Spleen (tissue), 11 donors: ENCODE measurements at regions not wholly inside any gene's neighbourhood (a gene's known extent, or its start where the extent isn't known, plus 50 kb on each side); places are given as distances from the start of the nearest gene placed in this dataset.

Experiments
- DNase-seq: peaks from one replicate; pipeline ENCODE4 v3.0.0-alpha.2; 2020
- H3K27ac ChIP-seq, 8 donors: fragments of 200-600 bp; sonication (generic) in 7 of 8; 1 replicate in 4 of 8; 2 replicates in 4 of 8; pipeline versions ENCODE4 v1.5.0 to v1.8.0; 2016 to 2021; ENCODE audit warnings: inconsistent platforms in 4 of 8, mild to moderate bottlenecking in 4 of 8, moderate library complexity in 1 of 8
- H3K27me3 ChIP-seq, 7 donors: fragments of 200-600 bp; sonication (generic) in 6 of 7; replicated peaks in 1 of 7; 1 replicate in 4 of 7; 2 replicates in 3 of 7; pipeline versions ENCODE4 v1.5.0 to v1.8.0; 2016 to 2021; ENCODE audit warnings: inconsistent platforms in 3 of 7, mild to moderate bottlenecking in 1 of 7
- H3K36me3 ChIP-seq, 6 donors: fragments of 200-600 bp; sonication (generic) in 5 of 6; 1 replicate in 4 of 6; 2 replicates in 2 of 6; pipeline versions ENCODE4 v1.5.0 to v1.8.0; 2016 to 2021; ENCODE audit warnings: inconsistent platforms in 2 of 6
- H3K4me1 ChIP-seq, 6 donors: fragments of 200-600 bp; sonication (generic) in 5 of 6; 1 replicate in 3 of 6; 2 replicates in 3 of 6; pipeline versions ENCODE4 v1.5.0 to v1.8.0; 2016 to 2021; ENCODE audit warnings: inconsistent platforms in 3 of 6
- H3K4me3 ChIP-seq, 8 donors: fragments of 200-600 bp; sonication (generic) in 7 of 8; 1 replicate in 4 of 8; 2 replicates in 4 of 8; pipeline versions ENCODE4 v1.5.0 to v1.8.0; 2016 to 2021; ENCODE audit warnings: inconsistent platforms in 4 of 8, mild to moderate bottlenecking in 4 of 8, moderate library complexity in 2 of 8
- H3K9me3 ChIP-seq, 8 donors: fragments of 200-600 bp; sonication (generic) in 7 of 8; 1 replicate in 4 of 8; 2 replicates in 4 of 8; pipeline versions ENCODE4 v1.5.0 to v1.8.0; 2016 to 2021; ENCODE audit warnings: inconsistent platforms in 4 of 8
- CTCF ChIP-seq, 11 experiments: fragments of 200-600 bp in 7 of 11; fragments of 450-650 bp in 4 of 11; sonication (generic) in 4 of 11; IDR thresholded peaks in 8 of 11; conservative IDR thresholded peaks in 3 of 11; 1 replicate in 7 of 11; 2 replicates in 4 of 11; pipeline versions ENCODE4 v1.4.0 to v1.8.0; 2016 to 2021; ENCODE audit warnings: antibody characterized with exemption in 11 of 11, inconsistent platforms in 4 of 11, mild to moderate bottlenecking in 1 of 11
- POLR2A ChIP-seq, 3 donors: fragments of 450-650 bp; IDR thresholded peaks; one replicate each; pipeline ENCODE4 v1.5.1; 2017; ENCODE audit warnings: antibody characterized with exemption in 3 of 3, mild to moderate bottlenecking in 1 of 3
- POLR2AphosphoS5 ChIP-seq, 3 donors: sonication (generic); formaldehyde crosslinking; IDR thresholded peaks; one replicate each; pipeline ENCODE4 v1.5.1; 2017; ENCODE audit warnings: antibody characterized with exemption in 3 of 3
- WGBS, 5 donors: extraction: QIAGEN DNeasy Blood & Tissue Kit in 3 of 5; methylation state at CpG; one replicate each; pipeline versions ENCODE4 v1.1.5 to v1.1.7; 2013 to 2018; 5-methylcytosine and 5-hydroxymethylcytosine counted together
- intact Hi-C: fragments of 100-400 bp; cut with DNase I; formaldehyde crosslinking; loops from one replicate; pipeline ENCODE4 v1.15.0; 2023; ENCODE audit warnings: low total_unique reads
- donor health status: healthy with polysubstance abuse.
- donor health status: DM: no; HTN: no; CAD: no; lungs with moderate emphysema.
- donor health status: DM: no; HTN: no; CAD: no.
- donor health status: Bipolar disorder and iron deficiency.
- donor health status: healthy.
- donor health status: DM: no; HTN: no; CAD: no.
- donor health status: DM: yes; HTN: yes; CAD: no.

- Histone ChIP-seq H3K9me3 (peaks cover 0 to 26% (median 14%) of the 10 kb centered on the region in 8 donors), H3K4me1 (no peaks in the 10 kb centered on the region), H3K36me3 (no peaks in the 10 kb centered on the region), H3K4me3 (no peak overlapping the region), H3K27ac (no peak overlapping the region), H3K27me3 (no peaks in the 10 kb centered on the region)
- no peak for DNase-seq
- intact Hi-C loops: no loop called here
- TF ChIP-seq POLR2AphosphoS5 (IDR thresholded peaks at IDR 0.05) (no peak), POLR2A (IDR thresholded peaks at IDR 0.05) (no peak), CTCF (IDR thresholded peaks at IDR 0.05 in 8 of 11, conservative IDR thresholded peaks at IDR 0.05 in 3 of 11) (no peak)
- WGBS, 5 donors: 64 to 76% (median 74%) methylated on average over 3 of the region's 3 CpGs
These were observed 302.8 kb upstream of the SEMA3C start for GRCh38 chr7:81221527-81222217.

GRCh38 chr7:81218480-81219106 lies 299.7 kb upstream of the SEMA3C start:
- no peak for DNase-seq
- TF ChIP-seq POLR2AphosphoS5 (IDR thresholded peaks at IDR 0.05) (no peak), CTCF (IDR thresholded peaks at IDR 0.05 in 8 of 11, conservative IDR thresholded peaks at IDR 0.05 in 3 of 11) (no peak), POLR2A (IDR thresholded peaks at IDR 0.05) (no peak)
- no peak overlapping the region for H3K27ac ChIP-seq
- intact Hi-C loops: no loop called here
- H3K27me3 ChIP-seq: no peaks in the 10 kb centered on the region
- H3K9me3 ChIP-seq: peaks cover 0 to 19% (median 7%) of the 10 kb centered on the region in 8 donors
- no peaks in the 10 kb centered on the region for H3K4me1 ChIP-seq
- 73 to 83% (median 81%) methylated on average over 2 of the region's 2 CpGs for WGBS, 5 donors
- no peaks in the 10 kb centered on the region for H3K36me3 ChIP-seq
- no peak overlapping the region for H3K4me3 ChIP-seq

- H3K36me3 ChIP-seq: no peaks in the 10 kb centered on the region
- no peak overlapping the region for H3K27ac ChIP-seq
- intact Hi-C loops: no loop called here
- H3K27me3 ChIP-seq: no peaks in the 10 kb centered on the region
- peaks cover 0 to 10% (median 0%) of the 10 kb centered on the region in 6 donors for H3K4me1 ChIP-seq
- no peak overlapping the region for H3K4me3 ChIP-seq
- no peak for DNase-seq
- TF ChIP-seq POLR2A (IDR thresholded peaks at IDR 0.05) (no peak), CTCF (IDR thresholded peaks at IDR 0.05 in 8 of 11, conservative IDR thresholded peaks at IDR 0.05 in 3 of 11) (no peak), POLR2AphosphoS5 (IDR thresholded peaks at IDR 0.05) (no peak)
- H3K9me3 ChIP-seq: no peaks in the 10 kb centered on the region
These were observed 294.5 kb upstream of the SEMA3C start for GRCh38 chr7:81213394-81213793.

GRCh38 chr7:81211934-81212320 lies 293.1 kb upstream of the SEMA3C start:
- intact Hi-C loops: no loop called here
- H3K4me1 ChIP-seq: peaks cover 0 to 10% (median 0%) of the 10 kb centered on the region in 6 donors
- no peak for DNase-seq
- TF ChIP-seq CTCF (IDR thresholded peaks at IDR 0.05 in 8 of 11, conservative IDR thresholded peaks at IDR 0.05 in 3 of 11) (no peak), POLR2AphosphoS5 (IDR thresholded peaks at IDR 0.05) (no peak), POLR2A (IDR thresholded peaks at IDR 0.05) (no peak)
- WGBS, 5 donors: 34 to 68% (median 63%) methylated on average over 4 of the region's 4 CpGs
- no peak overlapping the region for H3K27ac ChIP-seq
- no peak overlapping the region for H3K4me3 ChIP-seq
- H3K36me3 ChIP-seq: no peaks in the 10 kb centered on the region
- no peaks in the 10 kb centered on the region for H3K27me3 ChIP-seq
- no peaks in the 10 kb centered on the region for H3K9me3 ChIP-seq
